IPS-NIHi11 (cell line): ENCODE measurements at regions not wholly inside any gene's neighbourhood (a gene's known extent, or its start where the extent isn't known, plus 50 kb on each side); places are given as distances from the start of the nearest gene placed in this dataset.

Experiments used
- DNase-seq: peaks from one replicate; pipeline ENCODE4 v3.0.0; 2012; ENCODE audit warnings: mixed read lengths, low spot score

GRCh38 chr9:673264-673965 is 168.1 kb upstream of the DMRT1 start:
- DNase-seq, result no peak

GRCh38 chr9:673966-674526 is 167.5 kb upstream of the DMRT1 start:
- DNase-seq, result peak; percentile 57

- DNase-seq, result no peak
Observed at GRCh38 chr9:675697-676370, 165.7 kb upstream of the DMRT1 start.

GRCh38 chr9:676780-677438 is 164.6 kb upstream of the DMRT1 start:
- DNase-seq, result no peak

GRCh38 chr9:677461-678097 is 163.9 kb upstream of the DMRT1 start:
- DNase-seq, result no peak

GRCh38 chr9:678897-679296 is 162.6 kb upstream of the DMRT1 start:
- no peak for DNase-seq

GRCh38 chr9:679462-679861 is 162.0 kb upstream of the DMRT1 start:
- no peak for DNase-seq

GRCh38 chr9:680106-680505 is 161.4 kb upstream of the DMRT1 start:
- no peak for DNase-seq

- DNase-seq, result no peak
Observed at GRCh38 chr9:682633-683508, 158.6 kb upstream of the DMRT1 start.

- DNase-seq, result no peak
Observed at GRCh38 chr9:683509-684021, 157.9 kb upstream of the DMRT1 start.

- DNase-seq, result peak; percentile 59
Observed at GRCh38 chr9:684054-684890, 157.2 kb upstream of the DMRT1 start.

GRCh38 chr9:684941-685340 is 156.6 kb upstream of the DMRT1 start:
- no peak for DNase-seq

- no peak for DNase-seq
Observed at GRCh38 chr9:686321-686813, 155.1 kb upstream of the DMRT1 start.

GRCh38 chr9:687034-687785 is 154.3 kb upstream of the DMRT1 start:
- DNase-seq, result no peak

- DNase-seq, result no peak
Observed at GRCh38 chr9:687994-688393, 153.5 kb upstream of the DMRT1 start.

- DNase-seq, result no peak
Observed at GRCh38 chr9:690517-691111, 150.9 kb upstream of the DMRT1 start.

- no peak for DNase-seq
Observed at GRCh38 chr9:691825-692400, 149.6 kb upstream of the DMRT1 start.

GRCh38 chr9:692636-693129 is 148.8 kb upstream of the DMRT1 start:
- no peak for DNase-seq
